ENCODE measurements at regions not wholly inside any gene's neighbourhood (a gene's known extent, or its start where the extent isn't known, plus 50 kb on each side); places are given as distances from the start of the nearest gene placed in this dataset.

GRCh38 chr10:83984256-83984640 lies 155.1 kb upstream of the GHITM start:
- no peak for ATAC-seq
- no peak for TF ChIP-seq EP300 (IDR thresholded peaks at IDR 0.05)
- no peak for TF ChIP-seq CTCF (IDR thresholded peaks at IDR 0.05)
- TF ChIP-seq POLR2AphosphoS5 (IDR thresholded peaks at IDR 0.05) = no peak
- TF ChIP-seq POLR2A (IDR thresholded peaks at IDR 0.05) = no peak
- Histone ChIP-seq H3K36me3 (no peaks in the 10 kb centered on the region), H3K27me3 (no peaks in the 10 kb centered on the region), H3K9me3 (no peaks in the 10 kb centered on the region), H3K4me3 (no peak overlapping the region), H3K4me1 (no peaks in the 10 kb centered on the region), H3K27ac (no peak overlapping the region)

GRCh38 chr10:83986800-83987199 lies 152.5 kb upstream of the GHITM start:
- H3K36me3 ChIP-seq = no peaks in the 10 kb centered on the region
- ATAC-seq = no peak
- no peaks in the 10 kb centered on the region for H3K9me3 ChIP-seq
- no peak overlapping the region for H3K4me3 ChIP-seq
- WGBS, 2 donors (ENCODE audit: low coverage in 1 of 2) = 75% methylated on average over 1 of the region's 1 CpG; no CpG with 5 or more reads in 1 of the 2 donors
- H3K27me3 ChIP-seq = no peaks in the 10 kb centered on the region
- TF ChIP-seq EP300 (IDR thresholded peaks at IDR 0.05) = no peak
- TF ChIP-seq POLR2A (IDR thresholded peaks at IDR 0.05) = no peak
- no peak for TF ChIP-seq CTCF (IDR thresholded peaks at IDR 0.05)
- no peak for TF ChIP-seq POLR2AphosphoS5 (IDR thresholded peaks at IDR 0.05)
- no peak overlapping the region for H3K27ac ChIP-seq
- no peaks in the 10 kb centered on the region for H3K4me1 ChIP-seq

GRCh38 chr10:83987216-83987615 lies 152.1 kb upstream of the GHITM start:
- no peaks in the 10 kb centered on the region for H3K9me3 ChIP-seq
- WGBS, 2 donors (ENCODE audit: low coverage in 1 of 2) = 83% methylated on average over 1 of the region's 1 CpG; no CpG with 5 or more reads in 1 of the 2 donors
- H3K4me3 ChIP-seq = no peak overlapping the region
- H3K4me1 ChIP-seq = no peaks in the 10 kb centered on the region
- H3K27ac ChIP-seq = no peak overlapping the region
- TF ChIP-seq POLR2A (IDR thresholded peaks at IDR 0.05) = no peak
- TF ChIP-seq CTCF (IDR thresholded peaks at IDR 0.05) = no peak
- TF ChIP-seq POLR2AphosphoS5 (IDR thresholded peaks at IDR 0.05) = no peak
- TF ChIP-seq EP300 (IDR thresholded peaks at IDR 0.05) = no peak
- no peaks in the 10 kb centered on the region for H3K27me3 ChIP-seq
- no peak for ATAC-seq
- H3K36me3 ChIP-seq = no peaks in the 10 kb centered on the region

GRCh38 chr10:83988435-83988834 lies 150.9 kb upstream of the GHITM start:
- Histone ChIP-seq H3K4me1 (no peaks in the 10 kb centered on the region), H3K9me3 (no peaks in the 10 kb centered on the region), H3K27me3 (no peaks in the 10 kb centered on the region), H3K27ac (no peak overlapping the region), H3K4me3 (no peak overlapping the region), H3K36me3 (no peaks in the 10 kb centered on the region)
- ATAC-seq = no peak
- TF ChIP-seq CTCF (IDR thresholded peaks at IDR 0.05) = no peak
- no peak for TF ChIP-seq EP300 (IDR thresholded peaks at IDR 0.05)
- TF ChIP-seq POLR2A (IDR thresholded peaks at IDR 0.05) = no peak
- no peak for TF ChIP-seq POLR2AphosphoS5 (IDR thresholded peaks at IDR 0.05)
- WGBS, 2 donors (ENCODE audit: low coverage in 1 of 2) = 75 to 100% methylated on average over 1 of the region's 1 CpG

- TF ChIP-seq EP300 (IDR thresholded peaks at IDR 0.05) (no peak), POLR2AphosphoS5 (IDR thresholded peaks at IDR 0.05) (no peak), POLR2A (IDR thresholded peaks at IDR 0.05) (no peak), CTCF (IDR thresholded peaks at IDR 0.05) (no peak)
- no peak for ATAC-seq
- no peaks in the 10 kb centered on the region for H3K4me1 ChIP-seq
- H3K9me3 ChIP-seq = no peaks in the 10 kb centered on the region
- 64 to 72% methylated on average over 2 to 3 of the region's 3 CpGs for WGBS, 2 donors (ENCODE audit: low coverage in 1 of 2)
- H3K27ac ChIP-seq = no peak overlapping the region
- H3K4me3 ChIP-seq = no peak overlapping the region
- no peaks in the 10 kb centered on the region for H3K36me3 ChIP-seq
- no peaks in the 10 kb centered on the region for H3K27me3 ChIP-seq
These were observed 149.2 kb upstream of the GHITM start for GRCh38 chr10:83990126-83990525.
